T-helper 9 cell (primary cell): ENCODE measurements at regions not wholly inside any gene's neighbourhood (a gene's known extent, or its start where the extent isn't known, plus 50 kb on each side); places are given as distances from the start of the nearest gene placed in this dataset.
A peak's percentile ranks its signal among the peaks of the same experiment; 100 is the strongest.
"Not testable (repeated sequence)": the region's sequence is repeated elsewhere in the genome, so short reads cannot be mapped to it uniquely, and the experiment has no call there.

Experiments used
- DNase-seq: peaks from one replicate; pipeline ENCODE4 v3.0.0-alpha.2; 2020

- DNase-seq, result not testable (repeated sequence)
Measured at GRCh38 chr7:65631236-65631635, 241.6 kb upstream of the VKORC1L1 start.

- DNase-seq, result not testable (repeated sequence)
Measured at GRCh38 chr7:65633587-65634404, 239.1 kb upstream of the VKORC1L1 start.

GRCh38 chr7:65638918-65639317 is 234.0 kb upstream of the VKORC1L1 start:
- not testable (repeated sequence) for DNase-seq

DNA sequence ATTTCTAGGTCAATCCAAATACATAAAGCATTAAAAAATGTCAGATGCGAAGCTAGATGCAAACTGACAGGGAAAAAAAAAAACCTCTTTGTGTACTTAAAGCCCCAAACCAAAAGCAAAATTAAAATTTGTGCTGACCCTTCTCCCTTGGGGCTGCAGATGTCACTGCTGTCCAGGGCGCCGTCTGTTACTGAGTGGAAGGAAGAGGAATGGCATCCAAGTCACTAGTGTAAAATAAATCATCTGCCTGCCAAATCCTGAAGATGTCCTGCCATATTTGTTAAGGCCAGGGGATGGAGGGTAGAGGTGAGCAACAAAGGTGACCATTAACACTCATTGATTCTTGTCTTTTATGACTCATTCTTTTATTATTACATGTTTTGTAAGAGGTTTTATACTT is 233.2 kb upstream of the VKORC1L1 start:
- DNase-seq, result not testable (repeated sequence)

DNA sequence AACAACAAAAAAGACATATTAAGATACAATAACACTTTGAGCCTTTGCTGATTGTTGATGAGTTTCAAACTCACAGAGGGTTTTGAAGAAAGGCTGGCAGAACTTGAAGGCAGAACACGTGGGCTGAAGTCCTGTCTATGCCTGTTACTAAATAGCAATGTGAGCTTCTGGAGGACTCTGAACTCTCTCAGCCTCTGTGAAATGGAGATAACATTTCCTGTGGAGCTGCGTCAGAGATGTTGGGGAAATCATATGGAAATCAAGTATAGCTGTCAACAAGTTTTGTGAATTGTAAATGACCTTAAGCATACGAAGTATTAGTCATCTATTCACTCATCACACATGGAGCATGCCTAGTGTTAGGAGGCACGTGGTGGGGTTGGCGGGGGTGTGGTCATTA is 229.4 kb upstream of the VKORC1L1 start:
- DNase-seq, result not testable (repeated sequence)

DNA sequence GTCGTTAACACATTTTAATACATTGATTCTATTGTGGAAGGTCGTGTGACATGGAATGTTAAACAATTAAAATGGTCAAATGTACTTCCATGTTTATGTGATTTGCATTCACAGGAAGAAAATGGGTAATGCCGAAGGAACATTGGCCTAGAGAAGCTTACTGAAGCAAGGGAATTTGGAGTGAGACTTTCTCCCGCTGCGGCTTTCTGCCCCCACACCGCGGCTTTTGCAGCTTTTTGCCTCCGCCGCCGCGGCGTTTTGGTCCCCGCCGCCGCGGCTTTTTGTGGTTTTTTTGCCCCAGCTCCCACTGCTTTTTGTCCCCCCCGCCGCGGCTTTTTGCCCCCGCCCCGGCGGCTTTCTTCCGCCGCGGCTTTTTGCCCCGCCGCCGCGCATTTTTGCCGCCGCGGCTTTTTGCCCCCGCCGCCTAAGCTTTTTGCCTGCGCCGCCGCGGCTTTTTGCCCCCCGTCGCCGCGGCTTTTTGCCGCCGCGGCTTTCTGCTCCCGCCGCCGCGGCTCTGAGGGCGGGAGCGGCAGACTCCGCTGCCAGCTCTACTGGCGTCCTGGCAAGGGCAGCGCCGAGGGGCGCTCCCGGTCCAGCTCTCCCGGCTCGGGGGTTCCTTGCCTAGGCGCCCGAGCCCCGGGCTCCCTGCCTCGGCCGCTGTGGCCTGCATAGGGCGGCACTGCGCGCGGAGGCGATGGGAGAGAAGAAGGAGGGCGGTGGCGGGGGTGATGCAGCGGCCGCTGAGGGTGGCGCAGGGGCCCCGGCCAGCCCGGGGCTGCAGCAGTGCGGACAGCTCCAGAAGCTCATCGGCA is 225.5 kb upstream of the VKORC1L1 start:
- not testable (repeated sequence) for DNase-seq

DNA sequence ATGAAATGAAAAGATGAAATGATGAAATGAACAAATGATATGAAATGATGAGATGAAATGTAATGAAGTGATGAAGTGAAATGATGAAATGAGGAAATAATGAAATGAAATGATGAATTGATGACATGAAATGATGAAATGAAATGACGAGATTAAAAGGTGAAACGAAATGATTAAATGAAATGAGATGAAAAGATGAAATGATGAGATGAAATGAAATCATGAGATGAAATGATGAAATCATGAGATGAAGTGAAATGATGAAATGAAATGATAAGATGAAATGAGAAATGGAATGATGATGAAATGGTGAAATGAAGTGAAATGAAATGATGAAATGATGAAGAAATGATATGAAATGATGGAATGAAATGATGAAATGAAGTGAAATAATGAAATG is 221.7 kb upstream of the VKORC1L1 start:
- not testable (repeated sequence) for DNase-seq

DNA sequence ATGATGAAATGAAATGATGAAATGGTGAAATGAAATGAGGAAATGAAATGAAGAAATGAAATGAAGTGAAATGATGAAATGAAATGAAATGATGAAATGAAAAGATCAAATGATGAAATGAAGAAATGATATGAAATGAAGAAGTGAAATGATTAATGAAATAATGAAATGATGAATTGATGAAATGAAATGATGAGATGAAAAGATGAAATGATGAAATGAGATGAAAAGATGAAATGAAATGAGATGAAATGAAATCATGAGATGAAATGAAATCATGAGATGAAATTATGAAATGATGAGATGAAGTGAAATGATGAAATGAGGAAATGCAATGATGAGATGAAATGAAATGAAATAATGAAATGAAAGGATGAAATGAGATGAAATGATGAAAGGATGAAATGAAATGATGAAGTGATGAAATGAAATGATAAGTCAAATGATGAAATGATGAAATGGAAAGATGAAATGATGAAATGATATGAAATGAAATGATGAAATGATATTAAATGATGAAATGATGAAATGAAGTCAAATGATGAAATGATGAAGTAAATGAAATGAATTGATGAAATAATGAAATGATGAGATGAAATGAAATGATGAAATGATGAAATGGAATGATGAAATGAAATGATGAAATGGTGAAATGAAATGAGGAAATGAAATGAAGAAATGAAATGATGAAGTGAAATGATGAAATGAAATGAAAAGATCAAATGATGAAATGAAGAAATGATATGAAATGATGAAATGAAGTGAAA is 220.9 kb upstream of the VKORC1L1 start:
- DNase-seq, result not testable (repeated sequence)

DNA sequence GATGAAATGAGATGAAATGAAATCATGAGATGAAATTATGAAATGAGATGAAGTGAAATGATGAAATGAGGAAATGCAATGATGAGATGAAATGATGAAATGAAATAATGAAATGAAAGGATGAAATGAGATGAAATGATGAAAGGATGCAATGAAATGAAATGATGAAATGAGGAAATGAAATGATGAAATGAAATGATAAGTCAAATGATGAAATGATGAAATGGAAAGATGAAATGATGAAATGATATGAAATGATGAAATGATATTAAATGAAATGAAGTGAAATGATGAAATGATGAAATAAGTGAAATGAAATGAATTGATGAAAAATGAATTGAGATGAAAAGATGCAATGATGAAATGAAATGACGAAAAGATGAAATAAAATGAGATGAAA is 220.2 kb upstream of the VKORC1L1 start:
- not testable (repeated sequence) for DNase-seq

DNA sequence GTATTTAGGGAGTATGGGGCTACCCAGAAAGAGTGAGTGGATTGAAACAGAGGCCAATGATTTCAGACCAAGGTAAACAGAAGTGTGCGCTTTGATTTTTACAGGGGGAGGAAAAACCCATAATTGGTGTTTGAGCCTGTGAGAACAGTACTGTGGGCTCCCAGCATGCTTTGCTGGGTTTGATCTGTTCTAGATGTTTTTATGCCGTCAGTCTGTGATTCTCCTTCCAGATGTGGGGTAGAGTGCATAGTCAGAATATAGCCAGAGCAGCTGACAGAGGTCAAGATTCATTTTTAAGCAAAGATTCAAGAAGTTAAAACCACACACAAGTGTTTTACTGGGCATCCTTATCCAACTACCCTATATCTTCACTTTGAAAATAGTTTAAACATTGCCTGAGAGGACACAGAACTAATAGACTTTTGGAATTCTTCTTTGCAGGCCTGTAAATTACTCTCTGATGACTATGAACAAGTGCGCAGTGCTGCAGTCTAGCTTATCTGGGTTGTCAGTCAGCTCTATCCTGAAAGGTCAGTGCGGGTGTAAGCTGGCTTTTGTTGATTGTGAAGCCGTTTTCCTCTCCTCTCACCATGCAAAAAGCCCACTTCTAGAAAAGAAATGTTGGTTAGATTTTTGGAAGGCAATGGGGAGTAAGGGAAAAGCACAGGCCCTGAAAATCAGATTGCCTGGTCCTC is 216.2 kb upstream of the VKORC1L1 start:
- DNase-seq, result not testable (repeated sequence)

GRCh38 chr7:65683362-65683761 is 189.5 kb upstream of the VKORC1L1 start:
- DNase-seq, result not testable (repeated sequence)

- not testable (repeated sequence) for DNase-seq
Measured at GRCh38 chr7:65699026-65699714, 173.7 kb upstream of the VKORC1L1 start.

- DNase-seq, result not testable (repeated sequence)
Measured at GRCh38 chr7:65699715-65700356, 173.0 kb upstream of the VKORC1L1 start.

DNA sequence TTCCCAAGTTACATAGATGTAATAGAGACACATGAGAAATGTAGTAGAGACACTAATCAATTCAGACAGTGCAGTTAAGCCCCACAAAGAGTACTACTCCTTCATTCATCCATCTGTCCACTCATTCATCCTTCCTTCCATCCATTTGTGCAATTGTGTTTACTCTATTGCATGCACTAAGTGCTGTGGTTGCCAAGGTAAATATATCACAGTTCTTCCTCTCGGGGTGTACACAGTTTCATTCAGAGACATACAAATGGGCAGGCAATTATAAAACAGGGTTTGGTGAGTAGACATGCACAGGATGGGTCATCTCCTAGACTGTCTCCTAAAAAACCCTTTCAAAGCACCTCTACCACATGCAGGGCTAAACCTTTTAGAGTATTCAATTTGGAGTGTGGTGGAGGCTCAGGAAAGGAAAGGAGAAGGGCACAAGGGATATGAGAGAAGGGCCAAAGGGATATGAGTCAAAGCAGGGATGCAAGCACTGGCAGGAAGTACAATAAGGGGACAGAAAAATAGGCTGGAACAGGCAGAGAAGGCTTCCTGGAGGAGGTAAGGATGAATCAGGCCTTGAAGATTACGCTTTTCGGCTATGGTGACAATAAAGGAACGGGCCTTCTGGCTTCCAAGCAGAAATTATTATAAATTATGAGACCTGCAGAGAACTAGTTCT is 153.6 kb upstream of the VKORC1L1 start:
- DNase-seq, result not testable (repeated sequence)

DNA sequence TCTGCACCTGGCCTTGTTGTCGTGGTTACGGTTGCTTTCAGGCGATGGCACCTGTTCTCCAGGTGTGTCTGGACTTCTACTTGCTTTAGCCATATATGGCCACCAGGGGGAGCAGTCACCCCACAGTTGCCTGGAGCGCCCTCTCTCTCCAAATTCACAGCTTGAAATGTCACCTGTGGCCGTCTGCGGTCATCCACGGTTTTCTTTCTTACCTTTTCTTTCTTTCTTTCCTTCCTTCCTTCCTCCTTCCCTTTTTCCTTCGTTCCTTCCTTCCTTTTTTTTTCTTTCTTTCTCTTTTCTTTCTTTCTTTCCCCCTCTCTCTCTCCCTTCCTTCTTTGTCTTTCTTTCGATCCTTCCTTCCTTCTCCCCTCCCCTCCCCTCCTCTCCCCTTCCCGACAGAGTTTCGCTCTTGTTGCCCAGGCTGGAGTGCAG is 150.5 kb upstream of the VKORC1L1 start:
- DNase-seq, result peak; percentile 61

- not testable (repeated sequence) for DNase-seq
Measured at GRCh38 chr7:65727182-65727581, 145.7 kb upstream of the VKORC1L1 start.

DNA sequence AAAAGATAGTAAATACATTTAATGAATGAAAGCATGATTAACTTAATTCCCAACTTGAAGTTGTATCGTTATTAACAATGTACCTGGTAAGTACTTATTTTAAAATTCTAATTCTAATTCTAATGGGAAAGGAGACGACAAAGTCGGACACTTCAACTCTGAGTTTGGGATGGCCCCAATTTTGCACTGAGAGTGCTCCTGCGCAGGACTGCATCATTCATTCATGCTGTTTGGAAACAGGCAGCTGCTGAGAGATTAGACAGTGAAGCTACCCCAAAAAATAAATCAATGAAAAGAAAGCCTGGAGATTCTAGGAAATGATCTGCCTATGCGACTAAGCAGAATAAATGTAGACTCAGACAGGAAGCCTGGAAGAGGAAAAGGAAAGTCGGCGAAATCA is 141.7 kb upstream of the VKORC1L1 start:
- DNase-seq, result no peak

- no peak for DNase-seq
Measured at GRCh38 chr7:65731562-65732035, 141.3 kb upstream of the VKORC1L1 start.

- DNase-seq, result no peak
Measured at GRCh38 chr7:65744406-65744805, 128.5 kb upstream of the VKORC1L1 start.

DNA sequence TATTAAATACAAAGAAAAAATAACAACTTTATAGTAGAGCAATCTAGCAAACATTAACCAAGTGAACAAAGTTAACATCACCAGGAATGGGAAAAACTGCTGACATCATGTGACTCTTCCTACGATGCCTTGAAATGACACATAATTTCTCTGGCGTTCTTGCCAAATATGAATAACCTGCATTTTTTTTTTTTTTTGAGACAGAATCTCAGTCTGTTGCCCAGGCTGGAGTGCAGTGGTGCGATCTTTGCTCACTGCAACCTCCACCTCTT is 126.5 kb upstream of the VKORC1L1 start:
- DNase-seq, result no peak

DNA sequence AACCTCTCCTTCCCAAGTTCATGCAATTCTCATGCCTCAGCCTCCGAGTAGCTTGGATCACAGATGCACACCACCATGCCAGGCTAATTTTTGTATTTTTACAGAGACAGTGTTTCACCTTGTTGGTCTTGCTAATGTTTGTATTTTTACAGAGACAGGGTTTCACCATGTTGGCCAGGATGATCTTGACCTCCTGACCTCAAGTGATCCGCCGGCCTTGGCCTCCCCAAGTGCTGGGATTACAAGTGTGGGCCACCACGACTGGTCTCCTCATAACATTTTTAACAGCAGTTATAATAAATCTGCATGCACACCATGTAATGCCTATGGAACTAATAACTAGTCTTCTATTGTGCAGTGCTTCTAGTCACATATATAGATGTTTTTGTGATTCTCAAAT is 123.8 kb upstream of the VKORC1L1 start:
- no peak for DNase-seq
